Ecto neural progenitor cell (in vitro differentiated cells): ENCODE measurements at regions not wholly inside any gene's neighbourhood (a gene's known extent, or its start where the extent isn't known, plus 50 kb on each side); places are given as distances from the start of the nearest gene placed in this dataset.
"Not testable (repeated sequence)": the region's sequence is repeated elsewhere in the genome, so short reads cannot be mapped to it uniquely, and the experiment has no call there.

Source experiments
- DNase-seq: peaks from one replicate; pipeline ENCODE4 v3.0.0-alpha.2; 2018; ENCODE audit warnings: low spot score

DNA sequence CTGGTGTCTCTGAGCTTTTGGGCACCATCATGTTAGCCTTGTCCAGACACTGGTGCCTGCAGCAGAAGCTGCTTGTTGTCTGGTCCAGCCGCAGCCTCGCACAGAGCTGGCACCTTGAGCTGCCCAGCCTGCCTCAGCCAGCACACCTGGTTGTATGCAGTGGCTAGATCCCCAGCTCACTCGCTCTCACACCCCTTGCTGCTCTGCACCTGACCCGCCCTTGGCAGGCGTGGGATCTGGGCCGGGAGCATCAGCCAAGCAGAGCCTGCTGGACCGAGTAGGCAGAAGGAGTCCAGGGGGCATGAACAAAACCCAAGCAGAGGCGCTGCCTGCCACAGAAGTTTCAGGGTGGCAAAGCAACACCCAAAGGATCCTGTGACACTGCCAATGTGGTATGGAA lies 79.7 kb upstream of the ITGB1 start:
- DNase-seq = no peak

DNA sequence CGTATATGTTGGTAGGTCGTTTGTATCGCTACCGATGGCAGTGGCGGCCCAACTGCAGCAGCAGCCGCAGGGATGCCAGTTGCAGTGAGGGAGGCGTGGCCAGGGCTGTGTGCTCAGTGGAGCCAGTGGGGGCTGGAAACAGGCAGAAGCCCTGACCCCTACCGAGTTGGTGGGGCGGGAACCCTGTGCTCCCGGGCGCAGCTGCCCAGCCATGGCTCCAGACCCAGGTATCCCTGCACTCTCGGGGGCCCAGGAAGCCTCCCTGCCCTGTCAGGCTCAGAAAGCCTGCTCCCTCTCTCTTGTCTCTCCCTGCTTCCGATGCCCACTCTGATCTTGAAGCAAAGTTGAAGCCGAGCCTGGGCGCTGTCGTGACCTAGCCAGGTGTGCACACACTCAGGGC lies 78.6 kb upstream of the ITGB1 start:
- no peak for DNase-seq

DNA sequence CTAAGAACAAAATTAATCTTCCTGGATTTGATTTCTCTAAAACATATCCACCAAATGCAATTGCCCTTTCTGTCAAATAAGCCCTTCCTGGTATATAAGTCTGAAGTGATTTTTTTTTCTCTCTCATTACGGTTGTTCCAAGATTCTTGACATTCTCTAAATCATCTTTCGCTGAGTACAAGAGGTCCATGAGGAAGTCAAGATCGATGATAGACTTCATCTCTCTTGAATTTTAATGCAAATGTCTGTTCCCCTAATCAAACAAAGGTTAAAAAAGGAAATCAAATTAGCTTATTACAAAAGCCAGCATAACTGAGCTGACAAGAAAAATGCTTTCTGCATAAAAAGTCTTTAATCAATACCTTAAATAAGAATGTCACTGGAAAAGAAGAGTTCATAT lies 77.4 kb upstream of the ITGB1 start:
- no peak for DNase-seq

DNA sequence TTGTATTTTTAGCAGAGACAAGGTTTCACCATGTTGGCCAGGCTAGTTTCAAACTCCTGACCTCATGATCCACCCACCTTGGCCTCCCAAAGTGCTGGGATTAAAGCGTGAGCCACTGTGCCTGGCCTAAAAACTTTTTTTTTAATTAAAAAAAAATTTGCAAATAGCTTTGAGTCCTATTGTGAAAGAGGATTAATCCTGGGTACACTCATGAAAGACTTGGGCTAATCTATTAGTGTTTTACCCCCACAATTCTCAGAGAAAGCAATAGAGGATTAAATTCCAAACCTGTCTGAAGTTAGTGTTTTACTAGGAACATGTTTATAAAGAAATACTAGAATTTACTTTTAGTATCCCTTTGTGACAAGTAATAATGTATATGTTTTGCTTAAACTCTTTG lies 76.9 kb upstream of the ITGB1 start:
- no peak for DNase-seq

DNA sequence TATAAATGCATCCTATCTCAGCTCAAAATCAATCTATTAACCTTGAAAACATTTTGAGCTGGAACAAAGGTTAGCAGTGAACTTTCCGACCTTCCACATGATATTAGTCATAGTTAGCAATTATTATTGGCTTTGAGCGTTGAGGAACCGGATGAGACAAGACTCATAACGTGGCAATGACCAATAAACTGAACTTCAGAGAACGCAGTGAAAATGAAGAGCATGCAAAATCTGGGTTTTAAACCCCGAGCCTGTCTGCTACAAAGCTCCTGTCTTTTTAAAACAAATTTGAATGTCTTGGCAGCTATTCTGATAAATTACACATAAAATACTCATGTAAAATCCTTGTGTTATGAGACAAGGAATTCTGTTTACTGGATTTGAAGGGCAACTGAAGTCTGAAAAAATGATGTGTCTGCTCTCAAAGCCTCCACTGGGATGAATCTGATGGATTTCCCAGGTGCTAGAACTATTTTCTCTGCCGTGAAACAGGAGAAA lies 74.7 kb upstream of the ITGB1 start:
- no peak for DNase-seq

DNA sequence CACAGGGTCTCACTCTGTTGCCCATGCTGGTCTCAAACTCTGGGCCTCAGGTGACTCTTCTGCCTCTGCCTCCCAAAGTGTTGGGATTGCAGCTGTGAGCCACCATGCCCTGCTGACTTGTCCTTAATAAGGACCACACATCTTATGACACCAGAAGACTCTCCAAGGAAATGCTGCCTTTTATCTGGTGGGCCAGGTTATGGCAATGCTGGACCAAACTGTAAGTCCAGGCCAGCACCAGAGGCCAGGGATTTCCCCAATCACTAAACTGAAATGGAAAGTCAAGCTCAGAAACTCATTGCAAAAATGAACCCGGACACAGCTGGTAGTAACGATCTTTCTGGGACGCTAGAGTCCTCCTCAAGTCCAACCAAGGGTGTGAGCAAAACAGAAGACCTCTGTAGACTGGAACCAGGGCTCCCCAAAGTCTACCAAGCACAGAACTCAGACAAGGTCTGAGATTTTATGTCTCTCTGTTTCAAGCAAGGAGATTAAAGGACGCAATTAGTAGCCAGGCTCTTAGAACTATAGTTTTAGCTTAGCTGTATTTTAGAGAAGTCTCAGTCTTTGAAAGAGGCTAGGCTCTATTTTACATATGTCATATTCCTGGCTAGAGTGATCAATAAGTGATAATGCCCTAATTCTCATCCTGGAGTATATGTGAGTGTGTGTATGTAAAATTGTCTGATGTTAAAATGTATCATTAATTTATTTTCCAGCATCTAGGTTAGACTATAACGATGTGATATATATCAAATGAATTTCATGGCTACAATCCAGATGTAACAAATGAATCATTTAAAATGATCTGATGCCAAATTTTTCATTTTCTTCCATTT lies 74.0 kb upstream of the ITGB1 start:
- no peak for DNase-seq

DNA sequence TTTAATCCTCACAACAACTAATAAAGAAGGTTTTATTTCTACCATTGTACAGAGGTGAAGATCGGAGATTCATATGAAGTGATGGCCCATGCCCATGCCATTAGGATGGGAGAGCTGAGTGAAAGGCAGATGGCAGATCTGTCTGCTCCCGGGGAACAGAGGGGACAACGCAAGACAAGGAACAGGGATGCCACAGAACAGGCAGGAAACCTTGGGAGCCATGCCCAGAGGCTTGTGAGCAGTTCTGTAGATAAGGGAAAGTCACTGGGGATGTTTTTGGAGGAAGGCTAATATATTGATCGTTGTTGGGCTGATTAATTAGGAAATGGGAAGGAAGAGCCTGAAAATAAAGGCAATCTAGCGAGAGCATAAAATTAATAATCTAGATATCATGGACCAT lies 73.1 kb upstream of the ITGB1 start:
- no peak for DNase-seq

DNA sequence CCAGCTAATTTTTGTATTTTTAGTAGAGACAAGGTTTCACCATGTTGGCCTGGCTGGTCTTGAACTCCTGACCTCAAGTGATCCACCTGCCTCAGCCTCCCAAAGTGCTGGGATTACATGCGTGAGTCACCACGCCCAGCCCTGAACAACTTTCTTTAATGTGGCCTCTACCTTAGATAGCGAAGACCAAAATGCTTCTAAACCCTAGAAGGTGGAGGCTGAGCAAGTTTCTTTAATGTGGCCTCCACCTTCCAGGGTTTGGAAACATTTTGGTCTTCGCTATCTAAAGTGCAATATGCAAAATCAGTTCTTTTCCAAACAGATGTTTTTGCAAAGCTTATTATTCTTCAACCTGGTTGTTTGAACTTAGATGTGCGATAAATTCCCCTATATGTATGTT lies 70.5 kb upstream of the ITGB1 start:
- DNase-seq = not testable (repeated sequence)

DNA sequence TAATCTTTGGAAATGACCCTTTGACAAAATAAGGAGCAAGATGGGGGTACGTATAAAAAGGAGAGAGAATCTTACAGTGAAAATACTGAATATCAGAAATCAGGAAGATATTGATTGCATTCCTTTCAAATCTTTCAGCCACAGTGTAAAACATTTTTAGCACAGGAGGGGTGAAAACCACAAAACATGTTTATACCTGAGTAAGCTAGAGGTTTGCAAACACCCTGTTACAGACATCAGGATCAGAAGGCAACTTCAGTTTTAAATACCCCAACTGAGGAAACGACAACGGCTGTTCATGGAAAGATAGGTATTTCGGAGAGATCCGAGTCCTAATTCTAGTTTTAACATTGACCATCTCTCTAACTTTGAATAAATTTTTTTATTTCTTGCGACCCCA lies 69.1 kb upstream of the ITGB1 start:
- DNase-seq = no peak

DNA sequence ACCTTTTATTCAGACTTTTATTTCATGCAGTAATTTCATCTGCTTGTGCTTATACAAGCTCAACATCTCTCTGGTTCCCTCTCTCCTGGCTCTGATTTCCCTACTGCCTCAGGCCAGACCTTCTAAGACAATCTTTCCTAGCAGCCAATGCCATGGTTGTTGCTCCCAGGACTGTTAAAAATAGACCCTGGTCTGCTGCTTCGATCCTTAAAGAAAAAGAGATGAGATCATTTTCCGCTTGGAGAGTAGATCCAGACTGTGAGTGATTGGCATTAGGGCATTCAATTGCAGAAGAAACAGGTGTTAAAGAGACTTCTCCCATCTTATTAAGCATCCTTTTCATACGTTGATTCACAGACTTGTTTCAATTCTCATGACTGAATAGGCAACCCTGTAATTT lies 68.4 kb upstream of the ITGB1 start:
- DNase-seq = no peak

DNA sequence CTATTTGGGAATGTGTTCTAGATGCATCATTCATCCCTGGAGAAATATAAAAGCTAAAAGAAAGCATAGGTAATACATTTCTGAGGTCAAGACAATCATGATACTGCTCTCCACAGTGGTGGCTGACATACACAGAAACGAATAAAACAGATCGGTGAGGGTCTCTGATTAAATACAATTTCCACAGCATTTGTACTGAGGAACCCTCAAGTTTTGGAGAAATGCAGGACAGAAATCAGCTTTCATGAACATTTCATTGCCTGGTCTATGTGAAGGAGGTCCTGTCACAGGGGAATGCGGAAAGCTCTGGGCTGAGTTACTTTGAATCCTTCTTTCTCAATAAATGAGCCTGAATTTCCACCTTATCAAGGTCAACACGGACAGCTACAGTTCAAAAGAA lies 67.9 kb upstream of the ITGB1 start:
- DNase-seq = no peak

DNA sequence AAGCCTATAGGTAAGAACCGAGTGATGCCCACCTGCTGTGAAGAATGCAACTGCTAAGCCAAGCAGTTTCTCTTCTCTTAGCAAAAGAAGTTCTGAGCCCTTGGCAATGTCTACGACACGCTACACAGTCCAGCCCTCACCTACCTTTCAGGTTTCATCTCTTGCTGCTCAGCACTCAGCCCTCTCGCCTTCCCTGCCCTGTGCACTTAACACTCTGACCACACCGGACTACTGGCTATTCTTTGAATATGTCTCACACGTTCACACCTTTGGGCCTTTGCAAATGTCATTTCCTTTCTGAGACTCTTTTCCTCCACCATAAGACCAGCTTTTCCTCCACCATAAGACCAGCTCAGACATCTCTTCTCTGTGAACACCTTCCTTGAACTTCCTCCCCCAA lies 67.0 kb upstream of the ITGB1 start:
- no peak for DNase-seq

DNA sequence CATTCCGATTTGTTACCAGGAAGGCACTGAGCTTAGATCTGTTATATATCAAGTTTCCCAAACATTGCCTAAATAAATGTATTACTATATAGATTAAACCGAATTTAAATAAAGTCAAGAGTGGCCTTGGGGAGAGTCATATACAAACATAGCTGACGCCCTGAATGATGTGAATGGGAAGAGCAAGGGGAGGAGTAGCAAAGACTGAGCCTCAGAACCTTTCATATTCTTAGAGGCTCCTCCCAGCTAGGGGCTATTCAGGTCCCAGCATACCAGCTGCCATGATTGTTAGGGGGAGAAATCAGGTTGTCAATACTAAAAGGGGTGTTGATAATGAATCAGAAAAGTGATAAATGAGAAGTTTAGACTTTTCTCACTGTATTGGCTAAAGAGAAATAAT lies 64.7 kb upstream of the ITGB1 start:
- no peak for DNase-seq

DNA sequence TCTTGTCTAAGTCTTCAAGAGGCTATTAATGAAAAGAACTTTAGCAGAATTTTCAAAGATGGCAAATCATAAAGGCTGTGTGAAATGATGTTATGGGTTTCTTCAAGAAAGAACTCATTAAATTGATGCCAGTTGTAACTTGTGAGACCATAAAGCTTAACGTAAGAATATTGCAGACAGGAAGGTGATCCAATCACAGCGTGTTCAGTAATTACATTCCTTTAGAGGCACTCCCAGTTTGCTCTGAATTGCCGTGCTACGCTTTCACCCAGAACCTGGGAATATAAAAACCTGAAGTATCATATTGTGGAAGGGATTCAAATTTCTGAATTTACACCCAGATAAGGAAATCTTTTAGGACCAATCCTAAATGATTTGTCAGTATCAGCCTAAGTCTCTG lies 64.1 kb upstream of the ITGB1 start:
- no peak for DNase-seq

DNA sequence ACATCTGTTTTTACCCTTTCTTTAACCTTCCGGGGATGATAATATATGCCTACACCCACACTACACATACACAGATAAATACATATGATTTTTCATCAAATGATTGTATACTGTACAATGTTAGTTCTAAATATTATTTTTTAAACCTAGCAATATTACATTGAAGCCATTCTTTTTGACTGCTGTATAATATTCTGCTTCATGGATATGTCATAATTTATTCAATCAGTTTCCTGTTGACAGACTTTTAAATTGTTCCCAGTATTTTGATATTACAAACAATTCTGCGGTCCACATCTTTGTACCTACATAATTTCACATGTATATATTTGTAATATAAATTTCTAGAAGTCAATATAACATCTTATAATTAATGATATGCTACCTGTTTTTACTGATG lies 59.0 kb upstream of the ITGB1 start:
- DNase-seq = no peak

DNA sequence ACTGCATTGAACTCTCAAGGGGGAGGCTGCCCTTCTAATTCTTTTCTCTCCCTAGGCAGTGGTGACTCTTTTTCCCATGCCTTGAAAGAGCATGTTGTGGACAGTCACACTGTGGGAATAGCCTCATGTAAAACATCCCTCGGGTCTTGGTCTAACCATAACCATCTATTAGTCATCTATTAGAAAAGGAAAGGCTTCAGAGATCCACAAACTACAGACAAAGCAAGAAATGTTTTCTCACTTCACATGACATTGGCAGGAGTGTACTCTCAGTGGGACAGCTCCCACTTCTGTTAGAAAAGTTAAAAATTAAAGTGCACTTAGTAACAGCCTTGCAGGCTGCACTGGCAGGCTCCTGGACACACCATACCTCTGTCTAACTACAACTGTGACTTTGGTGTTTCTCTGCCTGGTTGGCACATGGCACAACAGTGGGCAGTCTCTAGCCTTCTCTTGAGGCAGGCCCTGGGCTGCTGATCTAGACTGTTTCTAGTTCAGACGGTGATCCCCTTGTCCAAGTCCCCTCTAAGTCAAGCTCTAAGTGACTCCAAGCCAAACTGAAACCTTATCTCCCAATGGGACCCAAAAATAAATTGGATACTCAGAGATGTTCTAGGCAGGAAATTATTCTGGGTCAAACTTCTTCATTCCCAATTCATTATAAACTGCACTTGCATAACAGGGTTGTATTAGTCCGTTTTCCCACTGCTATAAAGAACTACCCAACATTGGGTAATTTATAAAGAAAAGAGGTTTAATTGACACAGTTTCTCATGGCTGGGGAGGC lies 57.9 kb upstream of the ITGB1 start:
- DNase-seq = no peak

DNA sequence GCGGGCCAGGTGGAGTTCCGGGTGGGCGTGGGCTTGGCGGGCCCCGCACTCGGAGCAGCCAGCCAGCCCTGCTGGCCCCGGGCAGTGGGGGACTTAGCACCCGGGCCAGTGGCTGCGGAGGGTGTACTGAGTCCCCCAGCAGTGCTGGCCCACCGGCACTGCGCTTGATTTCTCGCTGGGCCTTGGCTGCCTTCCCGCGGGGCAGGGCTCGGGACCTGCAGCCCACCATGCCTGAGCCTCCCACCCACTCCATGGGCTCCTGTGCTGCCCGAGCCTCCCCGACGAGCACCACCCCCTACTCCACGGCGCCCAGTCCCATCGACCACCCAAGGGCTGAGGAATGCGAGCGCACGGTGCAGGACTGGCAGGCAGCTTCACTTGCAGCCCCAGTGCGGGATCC lies 55.3 kb upstream of the ITGB1 start:
- DNase-seq = not testable (repeated sequence)

DNA sequence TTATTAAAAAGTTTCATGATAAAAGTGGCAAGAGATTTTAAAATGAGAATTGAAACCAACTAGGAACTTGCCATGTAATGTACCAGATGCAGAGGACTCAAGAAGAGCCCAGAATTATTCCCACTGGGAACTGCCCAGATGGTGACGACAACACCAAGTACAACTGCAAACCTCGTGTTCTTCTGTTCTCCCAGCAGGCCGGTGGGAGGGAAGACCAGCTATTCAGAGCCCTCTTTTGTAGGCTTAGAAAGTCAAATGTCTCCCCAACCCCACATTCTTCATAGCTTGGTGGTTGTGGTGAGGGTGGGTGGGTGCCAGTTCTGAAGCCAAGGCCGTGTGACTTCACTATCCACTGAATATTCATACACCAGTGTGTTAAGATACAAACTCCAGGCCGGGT lies 54.3 kb upstream of the ITGB1 start:
- DNase-seq = no peak

DNA sequence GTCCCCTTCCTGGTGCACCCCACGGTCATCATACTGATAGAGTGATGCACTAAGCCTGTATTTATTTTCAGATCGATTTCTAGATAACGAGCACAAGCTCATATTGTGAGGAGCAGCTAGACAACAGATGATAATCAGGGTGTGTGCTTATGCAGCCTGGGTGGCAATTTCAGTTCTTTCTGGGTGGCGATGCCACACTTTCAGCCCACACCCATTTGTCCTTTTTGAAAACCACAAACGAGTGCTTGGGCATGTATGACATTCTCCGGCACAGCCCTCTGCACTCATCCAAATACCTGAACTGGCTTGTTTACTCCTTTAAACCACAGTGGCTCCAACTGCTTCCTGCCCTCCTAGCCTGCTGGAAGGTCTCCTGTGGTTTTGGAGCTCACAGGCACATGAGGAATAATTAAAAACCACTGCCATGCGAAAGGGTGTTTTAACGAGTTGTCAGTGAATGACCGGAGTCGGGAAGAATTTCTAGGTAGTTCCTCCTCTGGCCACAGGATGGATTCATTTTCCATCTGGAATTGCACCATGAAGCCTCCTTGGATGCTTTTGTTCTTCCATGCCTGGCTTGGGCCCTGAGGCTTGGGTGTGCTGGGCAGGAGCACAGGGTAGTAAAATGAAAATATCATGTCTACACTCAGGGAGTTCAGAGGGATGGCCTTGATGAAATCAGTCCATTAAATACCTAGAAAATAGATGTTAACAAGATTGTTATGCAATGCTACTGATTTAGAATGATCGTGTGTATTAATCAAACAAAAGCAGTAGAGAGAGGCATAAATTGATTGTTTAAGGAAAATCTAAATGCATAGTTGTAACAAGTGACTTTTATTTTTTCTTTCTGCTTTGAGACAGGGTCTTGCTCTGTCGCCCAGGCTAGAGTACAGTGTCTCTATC lies 52.4 kb upstream of the ITGB1 start:
- no peak for DNase-seq

DNA sequence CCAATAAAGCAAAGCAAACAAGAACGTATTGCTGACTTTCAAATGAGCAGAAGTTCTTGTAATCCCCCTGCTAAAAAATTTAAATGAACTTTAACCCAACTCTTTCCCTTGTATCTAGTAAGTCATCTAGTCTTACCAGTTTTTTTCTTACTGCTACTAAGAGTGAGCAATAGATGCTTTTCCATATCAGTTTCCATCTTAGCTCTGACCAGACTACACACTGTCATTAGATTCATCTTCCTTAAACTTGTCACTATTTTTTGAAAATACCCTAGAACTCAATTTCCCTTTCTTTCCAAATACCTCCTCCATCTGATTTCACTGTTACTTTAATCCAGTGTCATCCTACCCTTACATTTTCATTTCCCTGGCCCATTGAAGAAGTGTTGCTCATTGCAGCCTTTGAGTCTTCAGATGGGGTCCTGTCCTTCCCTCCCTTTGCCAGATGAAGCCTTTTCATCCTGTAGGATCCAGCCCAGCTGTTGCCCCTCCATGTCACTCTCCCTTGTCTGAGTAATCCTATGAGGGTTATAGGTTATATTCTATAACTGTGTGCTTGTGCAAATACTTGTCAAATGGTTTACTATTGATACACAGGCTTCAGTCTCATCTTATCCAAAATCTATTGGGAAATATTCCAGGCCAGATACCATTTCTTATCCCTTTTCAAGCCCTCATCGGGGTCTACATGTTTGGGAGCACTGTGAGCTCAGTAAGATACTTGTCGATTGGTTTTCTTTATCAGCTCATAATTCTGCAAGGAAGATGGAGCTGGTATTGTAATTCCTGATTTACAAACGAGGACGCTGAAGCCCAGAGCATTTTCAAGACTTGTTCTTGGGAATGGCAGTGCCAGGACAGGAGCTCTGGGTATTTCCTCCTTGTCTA lies 51.5 kb upstream of the ITGB1 start:
- DNase-seq = no peak

DNA sequence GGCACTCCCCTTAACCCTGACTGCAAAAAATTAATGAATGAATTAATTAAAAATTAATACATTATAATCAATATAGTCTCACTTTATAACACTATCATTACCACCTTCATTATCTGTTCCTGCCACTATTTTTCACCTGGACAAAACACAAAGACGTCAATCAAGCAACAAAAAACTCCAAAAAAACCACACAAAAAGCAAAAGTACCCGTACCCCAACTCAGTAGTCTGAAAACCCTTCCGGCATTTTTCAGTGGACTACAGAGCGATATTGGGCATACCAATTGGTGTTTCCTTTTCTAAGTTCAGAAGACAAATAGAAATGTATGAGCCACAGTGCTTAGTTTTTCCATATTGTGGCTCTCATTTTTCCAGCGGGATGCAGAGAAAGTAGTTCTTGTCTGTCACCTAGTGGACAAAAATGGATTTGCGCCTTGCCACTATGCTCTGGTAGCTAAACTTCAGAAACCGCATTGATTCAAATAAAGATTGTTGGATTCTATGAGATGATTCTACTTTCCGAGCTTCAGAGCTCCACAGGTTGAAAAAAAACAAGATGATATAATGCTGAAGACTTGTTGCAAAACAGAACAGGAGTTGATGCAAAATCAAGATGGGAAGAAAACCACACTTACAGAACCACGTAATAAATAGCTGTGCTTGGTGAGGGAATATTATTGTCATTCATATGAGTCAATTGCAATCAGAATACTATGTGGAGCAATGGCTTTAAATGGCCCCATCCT lies 50.6 kb upstream of the ITGB1 start:
- peak; percentile 56 for DNase-seq
